ENCODE measurements at regions not wholly inside any gene's neighbourhood (a gene's known extent, or its start where the extent isn't known, plus 50 kb on each side); places are given as distances from the start of the nearest gene placed in this dataset.
A peak's percentile ranks its signal among the peaks of the same experiment; 100 is the strongest.

GRCh38 chr11:69907611-69908010, 88.4 kb upstream of the FGF3 start:
- H3K4me3 ChIP-seq (ENCODE audit: low read depth, low read length): no peak overlapping the region
- no peak for TF ChIP-seq CTCF (IDR thresholded peaks at IDR 0.05; ENCODE audit: borderline replicate concordance, insufficient read depth, low read depth, low read length)

GRCh38 chr11:69908511-69909220, 89.5 kb upstream of the FGF3 start:
- no peak overlapping the region for H3K4me3 ChIP-seq (ENCODE audit: low read depth, low read length)
- no peak for TF ChIP-seq CTCF (IDR thresholded peaks at IDR 0.05; ENCODE audit: borderline replicate concordance, insufficient read depth, low read depth, low read length)

GRCh38 chr11:69909561-69910518, 90.6 kb upstream of the FGF3 start:
- peak; percentile 74 for TF ChIP-seq CTCF (IDR thresholded peaks at IDR 0.05; ENCODE audit: borderline replicate concordance, insufficient read depth, low read depth, low read length)
- no peak overlapping the region for H3K4me3 ChIP-seq (ENCODE audit: low read depth, low read length)

- TF ChIP-seq CTCF (IDR thresholded peaks at IDR 0.05; ENCODE audit: borderline replicate concordance, insufficient read depth, low read depth, low read length): no peak
- no peak overlapping the region for H3K4me3 ChIP-seq (ENCODE audit: low read depth, low read length)
Observed at GRCh38 chr11:69910519-69911309, 91.5 kb upstream of the FGF3 start.

GRCh38 chr11:69911310-69912160, 92.3 kb upstream of the FGF3 start:
- no peak overlapping the region for H3K4me3 ChIP-seq (ENCODE audit: low read depth, low read length)
- no peak for TF ChIP-seq CTCF (IDR thresholded peaks at IDR 0.05; ENCODE audit: borderline replicate concordance, insufficient read depth, low read depth, low read length)
